ENCODE measurements at regions not wholly inside any gene's neighbourhood (a gene's known extent, or its start where the extent isn't known, plus 50 kb on each side); places are given as distances from the start of the nearest gene placed in this dataset.

DNA sequence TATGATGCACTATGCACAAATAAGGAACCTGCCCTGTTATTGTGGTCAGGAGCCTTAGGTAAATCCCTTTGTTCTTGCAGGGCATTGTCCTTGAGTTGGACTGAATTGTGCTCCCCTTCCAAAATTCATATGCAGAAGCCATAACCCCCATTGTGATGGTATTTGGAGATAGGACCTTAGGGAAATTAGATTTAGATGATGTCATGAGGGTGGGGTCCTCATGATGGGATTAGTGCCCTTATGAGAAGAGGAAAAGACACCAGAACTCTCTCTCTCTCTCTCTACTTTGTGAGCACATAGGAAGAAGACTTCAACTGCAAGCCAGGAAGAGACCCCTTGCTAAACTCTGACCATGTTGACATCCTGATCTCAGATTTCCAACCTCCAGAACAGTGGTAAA is 268.0 kb downstream of the LRFN2 start:
- no peak for DNase-seq (ENCODE audit: low read depth, low spot score)
- Histone ChIP-seq H3K79me2 (ENCODE audit: control insufficient read depth, insufficient read depth, low read length) (no peaks in the 10 kb centered on the region), H3K9me1 (ENCODE audit: control insufficient read depth, extremely low read depth, insufficient read depth, low read length) (no peaks in the 10 kb centered on the region), H3K27me3 (ENCODE audit: control insufficient read depth, extremely low read depth, insufficient read depth, low read length) (peaks cover 8% of the 10 kb centered on the region), H3K4me1 (ENCODE audit: control insufficient read depth, extremely low read depth, insufficient read depth, low read length) (no peaks in the 10 kb centered on the region), H3K9me3 (ENCODE audit: control insufficient read depth, low read depth, low read length) (no peaks in the 10 kb centered on the region), H2AFZ (ENCODE audit: control insufficient read depth, low read length) (no peak overlapping the region), H4K20me1 (ENCODE audit: control insufficient read depth, extremely low read depth, insufficient read depth, low read length) (no peaks in the 10 kb centered on the region), H3K36me3 (ENCODE audit: control insufficient read depth in 2 of 2, extremely low read depth in 1 of 2, insufficient read depth in 2 of 2, low read length in 2 of 2) (no peaks in the 10 kb centered on the region), H3K27ac (ENCODE audit: control insufficient read depth, insufficient read depth, low read length) (no peak overlapping the region), H3K4me3 (ENCODE audit: control insufficient read depth in 2 of 3, extremely low read depth in 1 of 3, insufficient read depth in 2 of 3, low read depth in 1 of 3, low read length in 3 of 3) (no peak overlapping the region), H3K9ac (ENCODE audit: control insufficient read depth, extremely low read depth, insufficient read depth, low read length) (no peak overlapping the region), H3K4me2 (ENCODE audit: control insufficient read depth, extremely low read depth, insufficient read depth, low read depth, low read length) (no peak overlapping the region)
- TF ChIP-seq, protein P1, sequence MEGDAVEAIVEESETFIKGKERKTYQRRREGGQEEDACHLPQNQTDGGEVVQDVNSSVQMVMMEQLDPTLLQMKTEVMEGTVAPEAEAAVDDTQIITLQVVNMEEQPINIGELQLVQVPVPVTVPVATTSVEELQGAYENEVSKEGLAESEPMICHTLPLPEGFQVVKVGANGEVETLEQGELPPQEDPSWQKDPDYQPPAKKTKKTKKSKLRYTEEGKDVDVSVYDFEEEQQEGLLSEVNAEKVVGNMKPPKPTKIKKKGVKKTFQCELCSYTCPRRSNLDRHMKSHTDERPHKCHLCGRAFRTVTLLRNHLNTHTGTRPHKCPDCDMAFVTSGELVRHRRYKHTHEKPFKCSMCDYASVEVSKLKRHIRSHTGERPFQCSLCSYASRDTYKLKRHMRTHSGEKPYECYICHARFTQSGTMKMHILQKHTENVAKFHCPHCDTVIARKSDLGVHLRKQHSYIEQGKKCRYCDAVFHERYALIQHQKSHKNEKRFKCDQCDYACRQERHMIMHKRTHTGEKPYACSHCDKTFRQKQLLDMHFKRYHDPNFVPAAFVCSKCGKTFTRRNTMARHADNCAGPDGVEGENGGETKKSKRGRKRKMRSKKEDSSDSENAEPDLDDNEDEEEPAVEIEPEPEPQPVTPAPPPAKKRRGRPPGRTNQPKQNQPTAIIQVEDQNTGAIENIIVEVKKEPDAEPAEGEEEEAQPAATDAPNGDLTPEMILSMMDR (optimal IDR thresholded peaks at IDR 0.05 in 1 of 3, IDR thresholded peaks at IDR 0.05 in 1 of 3, conservative IDR thresholded peaks at IDR 0.05 in 1 of 3; ENCODE audit: extremely low read depth in 1 of 3, insufficient read depth in 2 of 3, low read length in 3 of 3): no peak
- no peak for TF ChIP-seq EZH2 (IDR thresholded peaks at IDR 0.05; ENCODE audit: low read length)
- dilution Hi-C loops (cut with MboI; ENCODE audit: extremely low pct_ligation_motif_present, low sequenced_read_pairs): no loop called here
- FAIRE-seq: no peak

DNA sequence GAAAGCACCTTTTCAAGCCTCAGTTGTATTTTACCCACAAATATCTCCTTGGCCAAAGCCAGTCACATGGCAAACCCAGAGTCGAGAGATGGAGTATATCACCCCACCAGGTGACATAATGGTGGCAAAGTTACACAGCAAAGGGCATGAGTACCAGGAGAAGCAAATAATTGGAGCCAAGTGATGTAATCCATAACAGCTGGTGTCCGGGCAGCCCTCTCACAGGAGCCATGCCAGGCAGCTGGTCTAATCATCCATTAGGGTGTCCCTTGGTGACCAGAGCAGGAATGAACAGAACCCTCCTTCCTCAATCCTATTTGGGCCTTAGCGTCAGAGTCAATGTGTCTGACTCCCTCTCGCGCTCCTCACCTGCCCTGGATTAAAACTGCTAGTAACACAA is 272.1 kb downstream of the LRFN2 start:
- no peaks in the 10 kb centered on the region for H3K36me3 ChIP-seq (ENCODE audit: control insufficient read depth in 2 of 2, extremely low read depth in 1 of 2, insufficient read depth in 2 of 2, low read length in 2 of 2)
- no peaks in the 10 kb centered on the region for H3K9me1 ChIP-seq (ENCODE audit: control insufficient read depth, extremely low read depth, insufficient read depth, low read length)
- no peak overlapping the region for H2AFZ ChIP-seq (ENCODE audit: control insufficient read depth, low read length)
- DNase-seq (ENCODE audit: low read depth, low spot score) (no peak), FAIRE-seq (no peak)
- H3K9ac ChIP-seq (ENCODE audit: control insufficient read depth, extremely low read depth, insufficient read depth, low read length): no peak overlapping the region
- no peaks in the 10 kb centered on the region for H3K4me1 ChIP-seq (ENCODE audit: control insufficient read depth, extremely low read depth, insufficient read depth, low read length)
- H3K9me3 ChIP-seq (ENCODE audit: control insufficient read depth, low read depth, low read length): no peaks in the 10 kb centered on the region
- H3K27ac ChIP-seq (ENCODE audit: control insufficient read depth, insufficient read depth, low read length): no peak overlapping the region
- no peak overlapping the region for H3K4me3 ChIP-seq (ENCODE audit: control insufficient read depth in 2 of 3, extremely low read depth in 1 of 3, insufficient read depth in 2 of 3, low read depth in 1 of 3, low read length in 3 of 3)
- TF ChIP-seq, protein P1 (optimal IDR thresholded peaks at IDR 0.05 in 1 of 3, IDR thresholded peaks at IDR 0.05 in 1 of 3, conservative IDR thresholded peaks at IDR 0.05 in 1 of 3; ENCODE audit: extremely low read depth in 1 of 3, insufficient read depth in 2 of 3, low read length in 3 of 3): no peak
- no peak for TF ChIP-seq EZH2 (IDR thresholded peaks at IDR 0.05; ENCODE audit: low read length)
- no peaks in the 10 kb centered on the region for H3K79me2 ChIP-seq (ENCODE audit: control insufficient read depth, insufficient read depth, low read length)
- no peaks in the 10 kb centered on the region for H3K27me3 ChIP-seq (ENCODE audit: control insufficient read depth, extremely low read depth, insufficient read depth, low read length)
- dilution Hi-C loops (cut with MboI; ENCODE audit: extremely low pct_ligation_motif_present, low sequenced_read_pairs): no loop called here
- H4K20me1 ChIP-seq (ENCODE audit: control insufficient read depth, extremely low read depth, insufficient read depth, low read length): no peaks in the 10 kb centered on the region
- H3K4me2 ChIP-seq (ENCODE audit: control insufficient read depth, extremely low read depth, insufficient read depth, low read depth, low read length): no peak overlapping the region

Data from keratinocyte (primary cell).